ENCODE measurements at regions not wholly inside any gene's neighbourhood (a gene's known extent, or its start where the extent isn't known, plus 50 kb on each side); places are given as distances from the start of the nearest gene placed in this dataset.
"Not testable (repeated sequence)": the region's sequence is repeated elsewhere in the genome, so short reads cannot be mapped to it uniquely, and the experiment has no call there.

DNA sequence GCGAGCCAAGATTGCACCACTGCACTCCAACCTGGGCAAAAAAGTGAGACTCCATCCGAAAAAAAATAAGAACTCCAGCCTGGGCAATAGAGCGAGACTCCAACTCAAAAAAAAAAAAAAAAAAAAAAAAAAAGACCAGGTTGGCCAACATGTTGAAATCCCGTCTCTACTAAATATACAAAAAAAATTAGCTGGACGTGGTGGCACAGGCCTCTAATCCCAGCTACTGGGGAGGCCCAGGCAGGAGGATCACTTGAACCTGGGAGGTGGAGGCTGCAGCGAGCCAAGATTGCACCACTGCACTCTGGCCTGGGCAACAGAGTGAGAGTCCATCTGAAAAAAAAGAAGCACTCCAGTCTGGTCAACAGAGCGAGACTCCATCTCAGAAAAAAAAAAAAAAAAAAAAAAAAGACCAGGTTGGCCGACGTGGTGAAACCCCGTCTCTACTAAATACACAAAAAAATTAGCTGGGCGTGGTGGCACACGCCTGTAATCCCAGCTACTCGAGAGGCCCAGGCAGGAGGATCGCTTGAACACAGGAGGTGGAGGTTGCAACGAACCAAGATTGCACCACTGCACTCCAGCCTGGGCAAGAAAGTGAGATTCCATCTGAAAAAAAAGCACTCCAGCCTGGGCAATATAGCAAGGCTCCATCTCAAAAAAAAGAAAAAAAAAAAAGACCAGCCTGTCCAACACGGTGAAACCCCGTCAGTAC is 1603.7 kb downstream of the RPIA start:
- in situ Hi-C loops (cut with MboI; ENCODE audit: low sequenced_read_pairs); H3K9me1 ChIP-seq (ENCODE audit: insufficient read depth, low read length); CTCF ChIA-PET; H2BK120ac ChIP-seq (ENCODE audit: low read depth, low read length); H4K5ac ChIP-seq (ENCODE audit: low read depth, low read length); H3K14ac ChIP-seq (replicated peaks; ENCODE audit: low read depth, low read length); H3K4me3 ChIP-seq (ENCODE audit: insufficient read depth, low read depth, low read length); H3K18ac ChIP-seq (ENCODE audit: low read depth, low read length); BruUV-seq (replicated peaks); H3K9me3 ChIP-seq (ENCODE audit: control insufficient read depth, insufficient read depth, low read length); POLR2A ChIA-PET (ENCODE audit: unreplicated experiment); H2BK20ac ChIP-seq (ENCODE audit: low read depth, low read length); H4K91ac ChIP-seq (ENCODE audit: insufficient read depth, low read depth, low read length); DNase-seq; H3K23ac ChIP-seq (ENCODE audit: low read depth, low read length); H3K56ac ChIP-seq (ENCODE audit: extremely low read depth, insufficient read depth, low read length); H4K20me1 ChIP-seq (ENCODE audit: insufficient read depth, low read length); H3K4me2 ChIP-seq (ENCODE audit: low read depth, low read length); H2BK5ac ChIP-seq (ENCODE audit: low read depth, low read length, poor library complexity, severe bottlenecking); H2AFZ ChIP-seq (replicated peaks; ENCODE audit: low read length, poor library complexity); intact Hi-C loops (cut with micrococcal nuclease); H3K27ac ChIP-seq (ENCODE audit: insufficient read depth, low read length); H2AK5ac ChIP-seq (ENCODE audit: low read depth, low read length); H3K36me3 ChIP-seq (ENCODE audit: control insufficient read depth, insufficient read depth, low read length); H4K8ac ChIP-seq (ENCODE audit: low read depth in 2 of 2, low read length in 2 of 2); H3K79me1 ChIP-seq (ENCODE audit: low read depth in 1 of 2, low read length in 2 of 2); H3K27me3 ChIP-seq (ENCODE audit: control insufficient read depth, insufficient read depth, low read length); ATAC-seq (ENCODE audit: low read depth); H3K9ac ChIP-seq (ENCODE audit: low read depth, low read length); H2BK15ac ChIP-seq (ENCODE audit: low read depth, low read length); dilution Hi-C loops (cut with HindIII; ENCODE audit: low sequenced_read_pairs, unreplicated experiment); H3K4ac ChIP-seq (ENCODE audit: low read depth, low read length); H3K4me1 ChIP-seq (ENCODE audit: control insufficient read depth, insufficient read depth, low read length); H2AK9ac ChIP-seq (replicated peaks; ENCODE audit: low read depth, low read length, poor library complexity): not testable (repeated sequence)
- WGBS, 2 experiments (ENCODE audit: extremely low coverage in 2 of 2, insufficient read length in 1 of 2) = 82% methylated on average over 4 of the region's 17 CpGs; no CpG with 5 or more reads in 1 of the 2 experiments

DNA sequence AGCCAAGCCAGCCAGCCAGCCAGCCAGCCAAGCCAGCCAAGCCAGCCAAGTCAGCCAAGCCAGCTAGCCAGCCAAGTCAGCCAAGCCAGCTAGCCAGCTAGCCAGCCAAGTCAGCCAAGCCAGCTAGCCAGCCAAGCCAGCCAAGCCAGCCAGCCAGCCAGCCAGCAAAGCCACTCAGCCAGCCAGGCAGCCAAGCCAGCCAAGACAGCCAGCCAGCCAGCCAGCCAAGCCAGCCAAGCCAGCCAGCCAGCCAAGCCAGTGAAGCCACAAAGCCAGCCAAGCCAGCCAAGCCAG is 1605.0 kb downstream of the RPIA start:
- H4K5ac ChIP-seq (ENCODE audit: low read depth, low read length); H4K20me1 ChIP-seq (ENCODE audit: insufficient read depth, low read length); H3K9me3 ChIP-seq (ENCODE audit: control insufficient read depth, insufficient read depth, low read length); H3K9ac ChIP-seq (ENCODE audit: low read depth, low read length); H3K23ac ChIP-seq (ENCODE audit: low read depth, low read length); H3K4ac ChIP-seq (ENCODE audit: low read depth, low read length); H4K91ac ChIP-seq (ENCODE audit: insufficient read depth, low read depth, low read length); H3K27ac ChIP-seq (ENCODE audit: insufficient read depth, low read length); dilution Hi-C loops (cut with HindIII; ENCODE audit: low sequenced_read_pairs, unreplicated experiment); DNase-seq; in situ Hi-C loops (cut with MboI; ENCODE audit: low sequenced_read_pairs); CTCF ChIA-PET; H3K27me3 ChIP-seq (ENCODE audit: control insufficient read depth, insufficient read depth, low read length); H3K9me1 ChIP-seq (ENCODE audit: insufficient read depth, low read length); H2BK20ac ChIP-seq (ENCODE audit: low read depth, low read length); H2BK120ac ChIP-seq (ENCODE audit: low read depth, low read length); intact Hi-C loops (cut with micrococcal nuclease); H3K4me3 ChIP-seq (ENCODE audit: insufficient read depth, low read depth, low read length); H2BK5ac ChIP-seq (ENCODE audit: low read depth, low read length, poor library complexity, severe bottlenecking); BruUV-seq (replicated peaks); H3K36me3 ChIP-seq (ENCODE audit: control insufficient read depth, insufficient read depth, low read length); H3K14ac ChIP-seq (replicated peaks; ENCODE audit: low read depth, low read length); H2AK9ac ChIP-seq (replicated peaks; ENCODE audit: low read depth, low read length, poor library complexity); H3K4me2 ChIP-seq (ENCODE audit: low read depth, low read length); H3K4me1 ChIP-seq (ENCODE audit: control insufficient read depth, insufficient read depth, low read length); H2BK15ac ChIP-seq (ENCODE audit: low read depth, low read length); H3K18ac ChIP-seq (ENCODE audit: low read depth, low read length); ATAC-seq (ENCODE audit: low read depth); H2AK5ac ChIP-seq (ENCODE audit: low read depth, low read length); H3K56ac ChIP-seq (ENCODE audit: extremely low read depth, insufficient read depth, low read length); H4K8ac ChIP-seq (ENCODE audit: low read depth in 2 of 2, low read length in 2 of 2); H3K79me1 ChIP-seq (ENCODE audit: low read depth in 1 of 2, low read length in 2 of 2); H2AFZ ChIP-seq (replicated peaks; ENCODE audit: low read length, poor library complexity); POLR2A ChIA-PET (ENCODE audit: unreplicated experiment): not testable (repeated sequence)
